ENCODE measurements at regions not wholly inside any gene's neighbourhood (a gene's known extent, or its start where the extent isn't known, plus 50 kb on each side); places are given as distances from the start of the nearest gene placed in this dataset.

DNA sequence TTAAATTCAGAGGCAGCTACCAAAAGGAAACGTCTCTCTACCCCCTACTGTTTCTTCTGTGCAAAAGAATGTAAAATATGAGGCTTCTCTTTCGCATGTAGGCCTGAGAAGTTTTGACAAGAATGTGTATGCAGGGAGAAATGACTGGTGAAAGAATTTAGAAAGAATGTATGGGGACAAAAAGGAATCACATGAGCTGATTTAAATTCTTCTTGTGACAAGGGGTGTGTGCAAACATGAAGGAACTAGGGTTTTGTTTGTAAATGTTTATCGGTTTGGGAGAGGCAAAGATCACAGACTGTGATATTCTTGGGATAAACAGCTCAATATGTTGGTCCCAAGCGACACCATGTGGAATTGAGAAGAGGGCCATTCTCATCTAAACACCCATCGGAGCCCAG lies 345.2 kb upstream of the VRK2 start:
- TF ChIP-seq, protein P1, sequence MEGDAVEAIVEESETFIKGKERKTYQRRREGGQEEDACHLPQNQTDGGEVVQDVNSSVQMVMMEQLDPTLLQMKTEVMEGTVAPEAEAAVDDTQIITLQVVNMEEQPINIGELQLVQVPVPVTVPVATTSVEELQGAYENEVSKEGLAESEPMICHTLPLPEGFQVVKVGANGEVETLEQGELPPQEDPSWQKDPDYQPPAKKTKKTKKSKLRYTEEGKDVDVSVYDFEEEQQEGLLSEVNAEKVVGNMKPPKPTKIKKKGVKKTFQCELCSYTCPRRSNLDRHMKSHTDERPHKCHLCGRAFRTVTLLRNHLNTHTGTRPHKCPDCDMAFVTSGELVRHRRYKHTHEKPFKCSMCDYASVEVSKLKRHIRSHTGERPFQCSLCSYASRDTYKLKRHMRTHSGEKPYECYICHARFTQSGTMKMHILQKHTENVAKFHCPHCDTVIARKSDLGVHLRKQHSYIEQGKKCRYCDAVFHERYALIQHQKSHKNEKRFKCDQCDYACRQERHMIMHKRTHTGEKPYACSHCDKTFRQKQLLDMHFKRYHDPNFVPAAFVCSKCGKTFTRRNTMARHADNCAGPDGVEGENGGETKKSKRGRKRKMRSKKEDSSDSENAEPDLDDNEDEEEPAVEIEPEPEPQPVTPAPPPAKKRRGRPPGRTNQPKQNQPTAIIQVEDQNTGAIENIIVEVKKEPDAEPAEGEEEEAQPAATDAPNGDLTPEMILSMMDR (IDR thresholded peaks at IDR 0.05) = peak; percentile 18; the same call in 1 of the 2 replicates
- TF ChIP-seq SIN3A (IDR thresholded peaks at IDR 0.05; ENCODE audit: borderline replicate concordance, insufficient read depth, low read depth, low read length) = no peak

All from Panc1 (cell line).